ENCODE measurements at regions not wholly inside any gene's neighbourhood (a gene's known extent, or its start where the extent isn't known, plus 50 kb on each side); places are given as distances from the start of the nearest gene placed in this dataset.

- no peak overlapping the region for H3K27ac ChIP-seq (ENCODE audit: low read depth, low read length)
- H3K36me3 ChIP-seq (ENCODE audit: insufficient read depth, low read length) = no peaks in the 10 kb centered on the region
- peaks cover 5% of the 10 kb centered on the region for H3K4me1 ChIP-seq (ENCODE audit: control insufficient read depth, insufficient read depth, low read length, unreplicated experiment)
- H3K27me3 ChIP-seq (ENCODE audit: insufficient read depth, low read length) = no peaks in the 10 kb centered on the region
- no peak overlapping the region for H2AFZ ChIP-seq (ENCODE audit: low read length, unreplicated experiment)
- no peak overlapping the region for H3K4me3 ChIP-seq (ENCODE audit: low read depth, low read length)
- no peaks in the 10 kb centered on the region for H3K79me2 ChIP-seq (ENCODE audit: control insufficient read depth, insufficient read depth, low read length, unreplicated experiment)
Observed at GRCh38 chr4:4787421-4787820, 72.0 kb upstream of the MSX1 start.

DNA sequence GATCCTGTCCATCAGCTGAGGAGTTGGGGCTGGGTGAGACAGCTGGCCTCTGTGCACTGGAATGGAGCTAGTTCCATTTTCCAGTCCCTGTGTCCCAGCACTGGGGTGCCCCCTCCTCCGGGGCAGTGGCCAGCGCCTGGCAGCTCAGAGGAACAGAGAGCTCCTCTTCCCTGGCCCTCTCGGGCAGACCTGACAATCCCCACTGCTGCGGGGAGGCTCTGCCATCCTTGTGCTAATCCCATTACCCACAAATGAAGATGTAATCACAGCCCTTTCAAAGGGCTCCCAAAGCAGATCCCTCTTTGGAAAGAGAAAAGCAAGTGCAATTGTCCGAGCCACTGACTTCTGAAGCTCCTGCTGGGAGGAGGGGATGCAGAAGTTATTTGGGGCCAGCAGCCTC, 75.1 kb upstream of the MSX1 start:
- H3K27me3 ChIP-seq (ENCODE audit: insufficient read depth, low read length) = no peaks in the 10 kb centered on the region
- H2AFZ ChIP-seq (ENCODE audit: low read length, unreplicated experiment) = no peak overlapping the region
- H3K79me2 ChIP-seq (ENCODE audit: control insufficient read depth, insufficient read depth, low read length, unreplicated experiment) = no peaks in the 10 kb centered on the region

GRCh38 chr4:4783847-4784246, 75.6 kb upstream of the MSX1 start:
- no peak overlapping the region for H3K4me3 ChIP-seq (ENCODE audit: low read depth, low read length)
- no peaks in the 10 kb centered on the region for H3K79me2 ChIP-seq (ENCODE audit: control insufficient read depth, insufficient read depth, low read length, unreplicated experiment)
- H3K4me1 ChIP-seq (ENCODE audit: control insufficient read depth, insufficient read depth, low read length, unreplicated experiment) = peaks cover 27% of the 10 kb centered on the region
- H3K27me3 ChIP-seq (ENCODE audit: insufficient read depth, low read length) = no peaks in the 10 kb centered on the region
- H2AFZ ChIP-seq (ENCODE audit: low read length, unreplicated experiment) = no peak overlapping the region
- H3K36me3 ChIP-seq (ENCODE audit: insufficient read depth, low read length) = no peaks in the 10 kb centered on the region
- no peak overlapping the region for H3K27ac ChIP-seq (ENCODE audit: low read depth, low read length)

More for the DNA sequence above, 75.1 kb upstream of the MSX1 start:
- Histone ChIP-seq H3K4me3 (ENCODE audit: low read depth, low read length) (no peak overlapping the region), H3K27ac (ENCODE audit: low read depth, low read length) (no peak overlapping the region), H3K4me1 (ENCODE audit: control insufficient read depth, insufficient read depth, low read length, unreplicated experiment) (peaks cover 27% of the 10 kb centered on the region), H3K36me3 (ENCODE audit: insufficient read depth, low read length) (no peaks in the 10 kb centered on the region)

DNA sequence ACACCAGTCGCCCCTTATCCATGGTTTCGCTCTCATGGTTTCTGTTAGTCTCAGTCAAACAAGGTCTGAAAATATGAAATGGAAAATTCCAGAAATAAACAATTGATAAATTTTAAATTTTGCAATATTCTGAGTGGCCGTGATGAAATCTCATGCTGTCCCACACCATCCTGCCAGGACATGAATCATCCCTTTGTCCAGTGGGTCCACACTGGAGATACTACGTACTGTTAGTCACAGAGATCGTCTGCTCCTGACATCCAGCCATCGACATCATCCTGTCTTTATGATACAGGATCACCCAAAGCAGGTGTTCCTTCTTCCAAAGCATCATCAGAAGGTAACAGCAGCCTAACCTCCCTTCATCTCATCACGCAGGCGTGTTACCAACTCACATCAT, 76.5 kb upstream of the MSX1 start:
- no peak overlapping the region for H2AFZ ChIP-seq (ENCODE audit: low read length, unreplicated experiment)
- H3K4me3 ChIP-seq (ENCODE audit: low read depth, low read length) = peak overlapping the region; percentile 60
- H3K4me1 ChIP-seq (ENCODE audit: control insufficient read depth, insufficient read depth, low read length, unreplicated experiment) = peaks cover 27% of the 10 kb centered on the region
- no peaks in the 10 kb centered on the region for H3K79me2 ChIP-seq (ENCODE audit: control insufficient read depth, insufficient read depth, low read length, unreplicated experiment)
- H3K27me3 ChIP-seq (ENCODE audit: insufficient read depth, low read length) = no peaks in the 10 kb centered on the region
- H3K36me3 ChIP-seq (ENCODE audit: insufficient read depth, low read length) = no peaks in the 10 kb centered on the region
- peak overlapping the region; percentile 73; the same call in 1 of the 2 replicates for H3K27ac ChIP-seq (ENCODE audit: low read depth, low read length)

DNA sequence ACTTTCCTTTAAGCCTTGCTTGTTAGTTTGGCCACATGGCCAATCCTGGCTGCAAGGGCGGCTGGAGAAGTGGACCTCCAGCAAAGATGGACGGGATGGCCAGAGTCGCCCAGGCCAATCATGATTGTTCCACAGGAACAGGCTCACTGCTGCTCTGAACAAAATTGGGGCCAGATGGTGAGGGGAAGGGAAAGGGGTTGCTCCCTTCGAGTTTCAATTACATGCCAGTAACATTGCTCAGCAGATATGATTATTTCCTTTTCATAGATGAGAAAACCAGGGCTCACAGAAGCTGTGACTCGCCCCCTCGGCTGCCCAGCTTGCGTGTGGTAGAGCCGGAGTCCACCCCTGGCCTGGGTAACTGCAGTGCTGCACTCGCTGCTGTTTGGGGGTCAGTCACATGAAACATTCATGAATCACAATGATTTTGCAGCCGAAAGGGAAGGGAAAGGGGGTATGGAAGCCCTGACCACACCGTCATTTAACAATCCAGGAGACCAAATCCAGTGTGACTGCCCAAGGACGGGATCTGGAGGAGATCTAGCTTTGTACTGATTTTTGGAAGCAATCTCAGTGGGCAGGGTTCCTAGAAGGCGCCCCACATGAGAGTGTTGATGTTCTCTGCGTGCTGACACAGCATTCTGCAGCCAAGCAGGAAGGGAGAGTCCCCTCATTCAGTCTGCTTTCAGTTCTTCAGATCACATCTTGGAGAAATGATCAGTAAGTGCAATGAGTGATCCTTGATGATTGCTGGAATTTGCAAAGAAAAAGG, 77.3 kb upstream of the MSX1 start:
- Histone ChIP-seq H3K27me3 (ENCODE audit: insufficient read depth, low read length) (no peaks in the 10 kb centered on the region), H3K27ac (ENCODE audit: low read depth, low read length) (peak overlapping the region; percentile 73), H3K79me2 (ENCODE audit: control insufficient read depth, insufficient read depth, low read length, unreplicated experiment) (no peaks in the 10 kb centered on the region), H3K4me1 (ENCODE audit: control insufficient read depth, insufficient read depth, low read length, unreplicated experiment) (peaks cover 27% of the 10 kb centered on the region), H3K36me3 (ENCODE audit: insufficient read depth, low read length) (no peaks in the 10 kb centered on the region), H3K4me3 (ENCODE audit: low read depth, low read length) (peak overlapping the region; percentile 60), H2AFZ (ENCODE audit: low read length, unreplicated experiment) (peak overlapping the region; percentile 61)

DNA sequence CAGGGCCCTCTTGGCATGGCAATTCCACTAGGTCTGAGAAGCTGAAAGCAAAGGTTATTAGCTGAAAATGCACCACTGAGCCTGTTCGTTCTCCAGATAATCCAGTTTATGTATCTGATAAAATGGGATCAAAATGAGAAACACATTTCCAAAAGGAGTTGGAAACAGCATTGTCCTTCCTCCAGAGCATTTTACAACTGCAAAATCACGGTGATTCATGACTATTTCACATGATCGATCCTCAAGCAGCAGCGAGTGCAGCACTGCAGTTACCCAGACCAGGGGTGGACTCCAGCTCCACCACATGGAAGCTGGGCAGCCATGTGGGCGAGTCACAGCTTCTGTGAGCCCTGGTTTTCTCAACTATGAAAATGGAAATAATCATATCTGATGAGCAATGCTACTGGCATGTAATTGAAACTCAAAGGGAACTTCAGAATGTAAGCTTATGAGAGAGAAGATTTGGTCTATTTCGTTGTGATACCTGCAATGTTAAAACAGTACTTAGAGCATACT, 78.7 kb upstream of the MSX1 start:
- H3K36me3 ChIP-seq (ENCODE audit: insufficient read depth, low read length) = no peaks in the 10 kb centered on the region
- H3K27me3 ChIP-seq (ENCODE audit: insufficient read depth, low read length) = no peaks in the 10 kb centered on the region
- peak overlapping the region; percentile 33 for H2AFZ ChIP-seq (ENCODE audit: low read length, unreplicated experiment)
- H3K4me3 ChIP-seq (ENCODE audit: low read depth, low read length) = peak overlapping the region; percentile 35; the same call in 1 of the 2 replicates
- H3K27ac ChIP-seq (ENCODE audit: low read depth, low read length) = peak overlapping the region; percentile 73
- no peaks in the 10 kb centered on the region for H3K79me2 ChIP-seq (ENCODE audit: control insufficient read depth, insufficient read depth, low read length, unreplicated experiment)
- peaks cover 27% of the 10 kb centered on the region for H3K4me1 ChIP-seq (ENCODE audit: control insufficient read depth, insufficient read depth, low read length, unreplicated experiment)

DNA sequence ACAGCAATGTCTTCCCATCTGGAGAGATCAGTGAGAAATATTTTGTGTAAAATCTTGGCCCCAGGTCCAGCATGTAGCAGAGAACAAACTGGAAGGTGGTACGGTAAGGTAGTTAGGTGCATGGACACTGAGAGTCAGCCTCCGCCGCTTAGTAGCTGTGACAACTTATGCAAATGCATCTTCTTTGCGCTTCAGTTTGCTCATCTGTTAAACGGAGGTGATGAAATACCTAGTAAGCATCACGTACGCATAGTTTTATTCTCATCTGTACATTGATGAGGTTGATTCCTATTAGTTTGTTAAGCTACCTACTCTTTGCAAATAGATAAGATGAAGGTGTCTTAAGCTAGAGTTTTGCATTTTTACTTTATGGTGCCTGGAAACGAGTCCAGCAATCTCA, 80.0 kb upstream of the MSX1 start:
- Histone ChIP-seq H3K4me3 (ENCODE audit: low read depth, low read length) (no peak overlapping the region), H3K27me3 (ENCODE audit: insufficient read depth, low read length) (no peaks in the 10 kb centered on the region), H3K36me3 (ENCODE audit: insufficient read depth, low read length) (no peaks in the 10 kb centered on the region), H3K79me2 (ENCODE audit: control insufficient read depth, insufficient read depth, low read length, unreplicated experiment) (no peaks in the 10 kb centered on the region), H2AFZ (ENCODE audit: low read length, unreplicated experiment) (no peak overlapping the region), H3K27ac (ENCODE audit: low read depth, low read length) (no peak overlapping the region), H3K4me1 (ENCODE audit: control insufficient read depth, insufficient read depth, low read length, unreplicated experiment) (peaks cover 27% of the 10 kb centered on the region)

DNA sequence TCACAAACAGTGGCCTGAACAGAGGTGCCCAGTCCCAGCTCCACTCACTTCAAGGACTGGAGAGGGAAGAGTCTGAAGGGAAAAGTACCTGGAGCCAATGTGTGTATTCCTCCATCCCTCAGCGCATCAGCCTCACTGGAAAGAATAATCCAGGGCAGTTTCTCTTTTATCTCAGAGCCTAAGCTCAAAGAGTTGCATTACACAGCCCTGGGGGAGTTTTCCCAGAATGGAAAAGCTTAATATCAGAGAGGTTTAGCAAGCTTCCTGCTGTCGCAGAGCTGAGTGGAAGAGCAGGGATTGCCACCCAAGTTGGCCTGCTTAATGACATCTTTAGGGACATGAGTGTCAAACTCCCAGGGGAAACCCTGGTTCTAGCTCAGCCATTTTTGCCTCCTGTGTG, 80.4 kb upstream of the MSX1 start:
- no peak overlapping the region for H3K4me3 ChIP-seq (ENCODE audit: low read depth, low read length)
- peaks cover 27% of the 10 kb centered on the region for H3K4me1 ChIP-seq (ENCODE audit: control insufficient read depth, insufficient read depth, low read length, unreplicated experiment)
- H3K27me3 ChIP-seq (ENCODE audit: insufficient read depth, low read length) = no peaks in the 10 kb centered on the region
- H3K27ac ChIP-seq (ENCODE audit: low read depth, low read length) = no peak overlapping the region
- H3K79me2 ChIP-seq (ENCODE audit: control insufficient read depth, insufficient read depth, low read length, unreplicated experiment) = no peaks in the 10 kb centered on the region
- no peak overlapping the region for H2AFZ ChIP-seq (ENCODE audit: low read length, unreplicated experiment)
- H3K36me3 ChIP-seq (ENCODE audit: insufficient read depth, low read length) = no peaks in the 10 kb centered on the region

DNA sequence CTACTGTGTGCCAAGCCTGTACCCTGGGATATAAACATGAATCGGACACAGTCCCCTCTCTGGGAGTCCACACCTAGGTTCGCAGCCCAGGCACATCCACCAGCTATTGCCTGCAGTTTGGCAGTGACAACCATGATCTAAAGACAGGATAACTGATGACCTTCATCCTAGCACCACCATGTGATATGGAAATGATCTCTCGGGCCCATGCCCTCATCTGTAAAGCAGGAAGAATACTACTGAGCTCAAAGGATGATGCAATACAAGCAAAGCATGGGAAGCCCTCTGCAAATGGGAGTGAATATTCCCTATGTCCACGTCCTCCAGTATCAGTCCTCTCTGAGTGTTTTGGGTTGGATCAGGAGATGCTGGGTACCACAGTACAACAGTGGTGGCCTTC, 80.9 kb upstream of the MSX1 start:
- H3K79me2 ChIP-seq (ENCODE audit: control insufficient read depth, insufficient read depth, low read length, unreplicated experiment) = no peaks in the 10 kb centered on the region
- H3K4me1 ChIP-seq (ENCODE audit: control insufficient read depth, insufficient read depth, low read length, unreplicated experiment) = peaks cover 27% of the 10 kb centered on the region
- H3K4me3 ChIP-seq (ENCODE audit: low read depth, low read length) = no peak overlapping the region
- no peaks in the 10 kb centered on the region for H3K36me3 ChIP-seq (ENCODE audit: insufficient read depth, low read length)
- no peaks in the 10 kb centered on the region for H3K27me3 ChIP-seq (ENCODE audit: insufficient read depth, low read length)
- H2AFZ ChIP-seq (ENCODE audit: low read length, unreplicated experiment) = no peak overlapping the region
- H3K27ac ChIP-seq (ENCODE audit: low read depth, low read length) = no peak overlapping the region

DNA sequence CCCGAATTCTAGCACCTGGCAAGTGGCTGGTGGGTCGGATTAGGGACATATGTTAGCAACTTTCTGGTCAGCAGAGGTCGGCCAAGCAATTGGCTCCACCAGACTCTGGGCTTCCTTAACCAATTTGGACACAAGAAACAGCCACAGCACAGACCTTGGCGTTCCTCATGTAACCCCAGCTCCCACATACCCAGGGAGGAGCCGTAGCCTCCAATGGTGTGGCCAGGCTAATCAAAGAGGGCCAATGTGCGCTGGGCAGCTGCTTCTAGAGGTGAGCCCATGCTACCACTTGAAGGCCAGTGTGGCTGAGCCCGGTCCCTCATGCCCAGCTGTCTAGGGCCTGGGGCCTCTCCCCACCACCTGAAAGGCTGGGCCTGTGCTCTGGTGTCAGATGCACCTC, 82.5 kb upstream of the MSX1 start:
- Histone ChIP-seq H3K4me3 (ENCODE audit: low read depth, low read length) (no peak overlapping the region), H3K27me3 (ENCODE audit: insufficient read depth, low read length) (no peaks in the 10 kb centered on the region), H3K79me2 (ENCODE audit: control insufficient read depth, insufficient read depth, low read length, unreplicated experiment) (no peaks in the 10 kb centered on the region), H3K36me3 (ENCODE audit: insufficient read depth, low read length) (no peaks in the 10 kb centered on the region), H3K27ac (ENCODE audit: low read depth, low read length) (no peak overlapping the region), H2AFZ (ENCODE audit: low read length, unreplicated experiment) (no peak overlapping the region), H3K4me1 (ENCODE audit: control insufficient read depth, insufficient read depth, low read length, unreplicated experiment) (peaks cover 17% of the 10 kb centered on the region)

DNA sequence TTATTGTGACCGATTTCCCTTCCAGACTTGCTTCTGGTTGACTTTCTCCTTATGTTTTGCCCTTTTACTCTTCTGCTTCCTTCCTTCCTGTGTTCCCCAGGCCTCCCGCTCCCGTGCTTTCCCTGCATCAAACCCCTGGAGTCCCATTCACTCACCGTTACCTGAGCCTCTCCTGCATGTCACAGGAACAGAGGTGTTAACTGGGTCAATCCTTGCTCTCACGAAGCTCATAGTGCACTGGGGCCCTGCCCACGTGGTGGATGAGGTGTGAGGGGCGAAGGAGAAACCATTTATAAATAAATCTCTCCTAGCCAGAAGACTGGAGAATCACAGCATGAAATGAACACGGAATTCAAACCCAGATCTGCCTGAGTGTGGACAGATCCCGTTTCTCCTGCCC, 83.1 kb upstream of the MSX1 start:
- Histone ChIP-seq H3K27ac (ENCODE audit: low read depth, low read length) (no peak overlapping the region), H3K27me3 (ENCODE audit: insufficient read depth, low read length) (no peaks in the 10 kb centered on the region), H3K79me2 (ENCODE audit: control insufficient read depth, insufficient read depth, low read length, unreplicated experiment) (no peaks in the 10 kb centered on the region), H3K4me1 (ENCODE audit: control insufficient read depth, insufficient read depth, low read length, unreplicated experiment) (peaks cover 11% of the 10 kb centered on the region), H2AFZ (ENCODE audit: low read length, unreplicated experiment) (no peak overlapping the region), H3K4me3 (ENCODE audit: low read depth, low read length) (no peak overlapping the region), H3K36me3 (ENCODE audit: insufficient read depth, low read length) (no peaks in the 10 kb centered on the region)

Measured in ACC112 (cell line).